HG03066 (cell line): ENCODE measurements at regions not wholly inside any gene's neighbourhood (a gene's known extent, or its start where the extent isn't known, plus 50 kb on each side); places are given as distances from the start of the nearest gene placed in this dataset.
"Not testable (repeated sequence)": the region's sequence is repeated elsewhere in the genome, so short reads cannot be mapped to it uniquely, and the experiment has no call there.

Experiments used
- ATAC-seq: cut with Tn5 transposase; IDR thresholded peaks from one replicate; pipeline ENCODE4 v1.9.1; 2021; ENCODE audit warnings: low read depth; ENCODE audit not compliant: unreplicated experiment

- ATAC-seq: no peak
Observed at GRCh38 chr4:187046471-187046870, 322.8 kb upstream of the FAT1 start.

GRCh38 chr4:187059021-187059420 is 335.4 kb upstream of the FAT1 start:
- no peak for ATAC-seq

GRCh38 chr4:187059895-187060294 is 336.2 kb upstream of the FAT1 start:
- ATAC-seq: no peak

- no peak for ATAC-seq
Observed at GRCh38 chr4:187060551-187060950, 336.9 kb upstream of the FAT1 start.

- no peak for ATAC-seq
Observed at GRCh38 chr4:187063251-187063650, 339.6 kb upstream of the FAT1 start.

GRCh38 chr4:187064033-187064432 is 340.4 kb upstream of the FAT1 start:
- no peak for ATAC-seq

GRCh38 chr4:187065396-187065795 is 341.7 kb upstream of the FAT1 start:
- ATAC-seq: no peak

- ATAC-seq: no peak
Observed at GRCh38 chr4:187065806-187066205, 342.1 kb upstream of the FAT1 start.

GRCh38 chr4:187069398-187069797 is 345.7 kb upstream of the FAT1 start:
- no peak for ATAC-seq

- no peak for ATAC-seq
Observed at GRCh38 chr4:187070158-187070557, 346.5 kb upstream of the FAT1 start.

- ATAC-seq: no peak
Observed at GRCh38 chr4:187070740-187071139, 347.1 kb upstream of the FAT1 start.

GRCh38 chr4:187071946-187072600 is 348.4 kb upstream of the FAT1 start:
- no peak for ATAC-seq

GRCh38 chr4:187073820-187074219 is 350.2 kb upstream of the FAT1 start:
- ATAC-seq: no peak

- no peak for ATAC-seq
Observed at GRCh38 chr4:187075514-187075913, 351.9 kb upstream of the FAT1 start.

GRCh38 chr4:187077744-187078401 is 354.2 kb upstream of the FAT1 start:
- ATAC-seq: no peak

GRCh38 chr4:187084701-187085100 is 361.0 kb upstream of the FAT1 start:
- no peak for ATAC-seq

- no peak for ATAC-seq
Observed at GRCh38 chr4:187085339-187085738, 361.7 kb upstream of the FAT1 start.

- no peak for ATAC-seq
Observed at GRCh38 chr4:187086151-187086550, 362.5 kb upstream of the FAT1 start.

GRCh38 chr4:187088070-187088799 is 364.6 kb upstream of the FAT1 start:
- ATAC-seq: no peak

- ATAC-seq: no peak
Observed at GRCh38 chr4:187090401-187090800, 366.7 kb upstream of the FAT1 start.

- ATAC-seq: not testable (repeated sequence)
Observed at GRCh38 chr4:187090832-187091231, 367.2 kb upstream of the FAT1 start.

GRCh38 chr4:187094144-187094543 is 370.5 kb upstream of the FAT1 start:
- ATAC-seq: no peak
